GM12891 (cell line): ENCODE measurements at regions not wholly inside any gene's neighbourhood (a gene's known extent, or its start where the extent isn't known, plus 50 kb on each side); places are given as distances from the start of the nearest gene placed in this dataset.

Experiments used
- POLR2A ChIP-seq: IDR thresholded peaks from 2 replicates; pipeline ENCODE4 v1.6.1; 2011; ENCODE audit warnings: low read depth, low read length, control low read depth
- POLR2AphosphoS5 ChIP-seq: IDR thresholded peaks from 2 replicates; pipeline ENCODE4 v1.6.1; 2011; ENCODE audit warnings: low read depth, low read length, control low read depth
- SPI1 ChIP-seq: IDR thresholded peaks from 2 replicates; pipeline ENCODE4 v1.6.1; 2011; ENCODE audit warnings: low read depth, low read length, control low read depth

- TF ChIP-seq POLR2A (no peak), POLR2AphosphoS5 (no peak), SPI1 (no peak)
Measured at GRCh38 chr21:20302084-20302483, 696.1 kb upstream of the NCAM2 start.
